Common myeloid progenitor, CD34-positive (primary cell): ENCODE measurements at regions not wholly inside any gene's neighbourhood (a gene's known extent, or its start where the extent isn't known, plus 50 kb on each side); places are given as distances from the start of the nearest gene placed in this dataset.
"Not testable (repeated sequence)": the region's sequence is repeated elsewhere in the genome, so short reads cannot be mapped to it uniquely, and the experiment has no call there.

Experiments used
- CTCF ChIA-PET: fragments of 350-600 bp; sonication (Branson Sonifier 250); formaldehyde crosslinking; loops from one replicate; lab custom pipeline; 2021; ENCODE audit warnings: antibody characterized with exemption; lab: Charles Lee
- POLR2A ChIA-PET: fragments of 350-600 bp; sonication (Branson Sonifier 250); formaldehyde crosslinking; loops from one replicate; lab custom pipeline; 2021; ENCODE audit warnings: antibody characterized with exemption; lab: Charles Lee
- DNase-seq, 3 donors: peaks; one replicate each; pipeline versions ENCODE4 v3.0.0 to v3.0.0-alpha.2; 2013
- H3K27ac ChIP-seq, 2 experiments: 1 replicate in 1 of 2; 2 replicates in 1 of 2; pipeline ENCODE4 v1.7.0; 2013; ENCODE audit warnings: inconsistent platforms in 2 of 2, low read length in 2 of 2, mild to moderate bottlenecking in 2 of 2, low read depth in 1 of 2, moderate library complexity in 1 of 2; ENCODE audit not compliant: severe bottlenecking in 2 of 2, insufficient read depth in 1 of 2, poor library complexity in 1 of 2
- H3K27me3 ChIP-seq, 5 experiments: replicated peaks in 2 of 5; 1 replicate in 3 of 5; 2 replicates in 2 of 5; pipeline versions ENCODE4 v1.6.1 to v1.7.0; 2013; ENCODE audit warnings: low read length in 4 of 5, mild to moderate bottlenecking in 2 of 5, moderate library complexity in 2 of 5, inconsistent platforms in 1 of 5; ENCODE audit not compliant: insufficient read depth in 5 of 5, control insufficient read depth in 4 of 5
- H3K36me3 ChIP-seq, 4 experiments: 1 replicate in 2 of 4; 2 replicates in 2 of 4; pipeline versions ENCODE4 v1.6.1 to v1.7.0; 2013; ENCODE audit warnings: low read length in 3 of 4, control low read depth in 1 of 4, mild to moderate bottlenecking in 1 of 4; ENCODE audit not compliant: control insufficient read depth in 4 of 4, insufficient read depth in 4 of 4
- H3K4me1 ChIP-seq, 4 experiments: 1 replicate in 3 of 4; 2 replicates in 1 of 4; pipeline versions ENCODE4 v1.6.1 to v1.7.1; 2013; ENCODE audit warnings: low read length in 3 of 4, mild to moderate bottlenecking in 3 of 4, control low read depth in 1 of 4, inconsistent platforms in 1 of 4, moderate library complexity in 1 of 4; ENCODE audit not compliant: control insufficient read depth in 4 of 4, insufficient read depth in 4 of 4; ENCODE audit errors: control extremely low read depth in 1 of 4
- H3K4me3 ChIP-seq, 7 experiments: 1 replicate in 4 of 7; 2 replicates in 3 of 7; pipeline versions ENCODE4 v1.5.1 to v1.7.0; 2013; ENCODE audit warnings: mild to moderate bottlenecking in 7 of 7, low read length in 6 of 7, moderate library complexity in 6 of 7, inconsistent platforms in 2 of 7, low read depth in 2 of 7, control low read depth in 1 of 7; ENCODE audit not compliant: insufficient read depth in 4 of 7, control insufficient read depth in 1 of 7; ENCODE audit errors: extremely low read depth in 1 of 7
- H3K9me3 ChIP-seq, 5 experiments: 1 replicate in 4 of 5; 2 replicates in 1 of 5; pipeline versions ENCODE4 v1.6.1 to v1.7.1; 2013; ENCODE audit warnings: low read length in 4 of 5, mild to moderate bottlenecking in 2 of 5, inconsistent platforms in 1 of 5, low read depth in 1 of 5, moderate library complexity in 1 of 5; ENCODE audit not compliant: control insufficient read depth in 4 of 5, insufficient read depth in 2 of 5; ENCODE audit errors: control extremely low read depth in 1 of 5
- WGBS: methylation state at CpG from one replicate; pipeline ENCODE4 v1.1.5; 2013; ENCODE audit not compliant: insufficient coverage; 5-methylcytosine and 5-hydroxymethylcytosine counted together

DNA sequence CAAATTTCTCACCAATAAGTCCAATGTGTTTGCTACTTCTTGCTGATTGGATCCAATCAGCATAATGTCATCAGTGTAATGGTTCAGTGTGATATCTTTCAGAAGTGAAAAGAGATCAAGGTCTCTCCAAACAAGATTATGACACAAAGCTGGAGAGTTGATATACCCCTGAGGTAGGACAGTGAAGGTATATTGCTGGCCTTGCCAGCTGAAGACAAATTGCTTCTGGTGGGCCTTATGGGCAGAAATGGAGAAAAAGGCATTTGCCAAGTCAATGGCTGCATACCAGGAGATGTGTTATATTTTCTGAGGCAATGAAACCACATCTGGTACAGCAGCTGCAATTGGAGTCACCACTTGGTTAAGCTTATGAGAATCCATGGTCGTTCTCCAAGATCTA, 131.7 kb upstream of the PCBD1 start:
- DNase-seq, CTCF ChIA-PET, POLR2A ChIA-PET, H3K36me3 ChIP-seq, H3K27ac ChIP-seq, H3K9me3 ChIP-seq, H3K4me1 ChIP-seq, H3K4me3 ChIP-seq, H3K27me3 ChIP-seq: not testable (repeated sequence)
- WGBS = no CpG with 5 or more reads among the region's 1 CpG

DNA sequence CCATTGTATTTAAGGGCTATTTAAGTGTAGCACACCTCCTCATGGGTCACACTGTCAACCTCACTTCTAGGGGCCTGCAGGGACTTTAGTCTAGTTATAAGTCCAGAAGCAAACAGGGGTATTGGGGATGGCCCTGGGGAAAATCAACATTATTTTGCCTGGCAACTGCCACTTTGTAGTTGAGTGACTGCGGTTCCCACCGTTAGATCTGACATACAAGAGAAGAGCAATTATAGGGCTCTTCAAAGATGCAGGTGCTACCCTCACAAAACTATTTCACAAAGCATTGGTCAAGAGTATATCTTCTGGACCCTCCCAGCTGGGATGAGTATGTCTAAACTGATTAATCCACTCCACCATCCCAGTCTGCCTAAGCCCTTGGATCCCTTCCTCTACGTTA, 133.0 kb upstream of the PCBD1 start:
- H3K4me3 ChIP-seq = no peak overlapping the region
- H3K36me3 ChIP-seq = no peaks in the 10 kb centered on the region
- H3K27me3 ChIP-seq = no peaks in the 10 kb centered on the region
- peaks cover 0 to 6% (median 3%) of the 10 kb centered on the region in 5 experiments for H3K9me3 ChIP-seq
- ChIA-PET CTCF (no interaction called here), POLR2A (no interaction called here)
- no peak overlapping the region for H3K27ac ChIP-seq
- H3K4me1 ChIP-seq = no peaks in the 10 kb centered on the region
- 100% methylated on average over 3 of the region's 3 CpGs for WGBS
- no peak for DNase-seq

DNA sequence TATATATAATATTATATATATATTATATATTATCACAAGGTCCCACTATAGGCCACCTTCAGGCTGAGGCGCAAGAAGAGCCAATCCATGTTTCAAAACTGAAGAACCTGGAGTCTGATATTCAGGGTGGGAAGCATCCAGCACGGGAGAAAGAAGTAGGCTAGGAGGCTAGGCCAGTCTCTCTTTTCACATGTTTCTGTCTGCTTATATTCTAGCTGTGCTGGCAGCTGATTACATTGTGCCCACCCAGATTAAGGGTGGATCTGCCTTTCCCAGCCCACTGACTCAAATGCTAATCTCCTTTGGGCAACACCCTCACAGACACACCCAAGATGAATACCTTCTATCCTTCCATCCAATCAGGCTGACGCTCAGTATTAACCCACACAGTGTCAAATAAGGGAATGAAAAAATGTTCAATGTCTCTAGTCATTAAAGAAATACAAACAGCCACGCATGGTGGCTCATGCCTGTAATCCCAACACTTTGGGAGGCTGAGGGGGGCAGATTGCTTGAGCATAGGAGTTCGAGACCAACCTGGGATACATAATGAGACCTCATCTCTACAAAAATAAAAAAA, 135.4 kb upstream of the PCBD1 start:
- Histone ChIP-seq H3K36me3 (no peaks in the 10 kb centered on the region), H3K27ac (no peak overlapping the region), H3K27me3 (no peaks in the 10 kb centered on the region), H3K4me3 (no peak overlapping the region), H3K4me1 (no peaks in the 10 kb centered on the region), H3K9me3 (peaks cover 0 to 6% (median 3%) of the 10 kb centered on the region in 5 experiments)
- WGBS = 95% methylated on average over 4 of the region's 5 CpGs
- ChIA-PET CTCF (no interaction called here), POLR2A (no interaction called here)
- no peak for DNase-seq

DNA sequence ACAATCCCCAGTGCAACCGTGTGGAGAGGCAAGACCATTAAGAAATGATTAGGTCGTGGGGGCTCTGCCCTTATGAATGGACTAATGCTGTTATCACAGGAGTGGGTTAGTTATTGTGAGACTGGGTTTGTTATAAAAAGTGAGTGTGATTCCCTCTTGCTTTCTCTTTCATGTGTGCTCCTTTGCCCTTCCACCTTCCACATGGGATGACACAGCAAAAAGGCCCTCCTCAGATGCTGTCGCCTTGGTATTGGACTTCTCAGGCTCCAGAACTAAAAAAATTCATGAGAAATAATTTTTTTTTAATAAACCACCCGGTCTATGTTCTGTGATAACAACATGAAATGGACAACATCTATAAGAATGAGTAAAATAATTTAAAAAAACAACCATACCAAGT, 136.1 kb upstream of the PCBD1 start:
- Histone ChIP-seq H3K4me3 (no peak overlapping the region), H3K4me1 (no peaks in the 10 kb centered on the region), H3K36me3 (no peaks in the 10 kb centered on the region), H3K27ac (no peak overlapping the region), H3K27me3 (no peaks in the 10 kb centered on the region), H3K9me3 (peaks cover 0 to 6% (median 3%) of the 10 kb centered on the region in 5 experiments)
- 100% methylated on average over 1 of the region's 4 CpGs for WGBS
- DNase-seq = no peak
- ChIA-PET CTCF (no interaction called here), POLR2A (no interaction called here)

DNA sequence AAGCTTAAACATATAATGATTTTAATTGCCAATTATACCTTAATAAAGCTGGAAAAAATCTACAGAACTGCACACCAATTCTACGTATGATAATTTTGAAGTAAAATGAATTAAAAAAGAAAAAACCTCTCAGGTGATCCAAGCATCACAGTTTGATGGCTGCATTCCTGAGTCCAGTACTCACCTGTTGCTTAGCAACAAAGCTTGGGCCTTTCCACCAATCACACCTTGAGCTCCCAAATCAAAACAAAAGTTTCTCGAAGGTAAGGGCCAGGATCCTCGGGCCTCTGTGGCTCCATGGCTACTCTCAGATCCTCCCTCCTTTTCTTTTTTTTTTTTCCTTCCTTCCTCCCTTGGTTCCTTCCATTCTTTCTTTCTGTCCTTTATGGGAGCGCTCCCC, 137.2 kb upstream of the PCBD1 start:
- no peak for DNase-seq
- H3K9me3 ChIP-seq = peaks cover 0 to 6% (median 3%) of the 10 kb centered on the region in 5 experiments
- POLR2A ChIA-PET = no interaction called here
- no peaks in the 10 kb centered on the region for H3K27me3 ChIP-seq
- H3K36me3 ChIP-seq = no peaks in the 10 kb centered on the region
- no peak overlapping the region for H3K4me3 ChIP-seq
- CTCF ChIA-PET = interaction anchor here (0.6 kb wide), 1 partner anchor 583 kb away, joined by 4 read pairs; no protein-coding TSS in a partner anchor
- no peaks in the 10 kb centered on the region for H3K4me1 ChIP-seq
- no peak overlapping the region for H3K27ac ChIP-seq
- 78% methylated on average over 2 of the region's 4 CpGs for WGBS

DNA sequence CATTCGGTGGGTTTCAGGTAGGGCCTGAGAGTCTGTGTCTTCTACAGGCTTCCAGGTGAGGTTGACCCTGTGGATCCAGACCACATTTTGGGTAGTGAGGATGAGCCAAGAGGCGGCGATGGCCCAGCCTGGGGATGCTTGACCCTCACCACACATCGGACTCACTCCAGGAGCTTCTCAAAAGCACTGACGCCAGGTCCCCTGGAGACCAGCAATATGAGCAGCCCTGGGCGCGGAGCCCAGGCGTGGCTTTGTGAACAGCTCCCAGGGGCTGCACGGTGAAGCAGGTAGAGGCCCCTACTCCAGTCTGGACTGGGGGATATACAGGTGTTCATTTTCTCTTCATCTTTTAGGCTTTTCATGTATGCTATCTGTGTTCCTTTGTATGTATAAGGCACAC, 139.7 kb upstream of the PCBD1 start:
- 100% methylated on average over 4 of the region's 9 CpGs for WGBS
- POLR2A ChIA-PET = no interaction called here
- CTCF ChIA-PET = interaction anchor here (0.8 kb wide), 1 partner anchor 18 kb away, joined by 3 read pairs; no protein-coding TSS in a partner anchor

GRCh38 chr10:71029411-71029892, 141.1 kb upstream of the PCBD1 start:
- DNase-seq = no peak
- 98% methylated on average over 5 of the region's 9 CpGs for WGBS
- H3K9me3 ChIP-seq = no peaks in the 10 kb centered on the region
- no peaks in the 10 kb centered on the region for H3K4me1 ChIP-seq
- CTCF ChIA-PET = interaction anchor here (0.7 kb wide), 1 partner anchor 53 kb away, joined by 3 read pairs; no protein-coding TSS in a partner anchor
- no peaks in the 10 kb centered on the region for H3K36me3 ChIP-seq
- POLR2A ChIA-PET = no interaction called here
- no peak overlapping the region for H3K27ac ChIP-seq
- no peak overlapping the region for H3K4me3 ChIP-seq
- H3K27me3 ChIP-seq = peaks cover 0 to 4% (median 0%) of the 10 kb centered on the region in 5 experiments

More for the DNA sequence above, 139.7 kb upstream of the PCBD1 start:
- Histone ChIP-seq H3K27me3 (peaks cover 0 to 4% (median 0%) of the 10 kb centered on the region in 5 experiments), H3K9me3 (no peaks in the 10 kb centered on the region), H3K4me1 (no peaks in the 10 kb centered on the region), H3K27ac (no peak overlapping the region), H3K4me3 (no peak overlapping the region), H3K36me3 (no peaks in the 10 kb centered on the region)
- DNase-seq = no peak
